OCI-LY1 (cell line): ENCODE measurements at regions not wholly inside any gene's neighbourhood (a gene's known extent, or its start where the extent isn't known, plus 50 kb on each side); places are given as distances from the start of the nearest gene placed in this dataset.
A peak's percentile ranks its signal among the peaks of the same experiment; 100 is the strongest.

Experiments
- H2AFZ ChIP-seq: fragments of 200-600 bp; sonication (generic), shearing (Covaris generic); 2 replicates; pipeline ENCODE4 v1.6.0; 2014; ENCODE audit warnings: antibody characterized with exemption, mild to moderate bottlenecking, low read length
- H3F3A ChIP-seq: fragments of 200-600 bp; sonication (generic), shearing (Covaris generic); 2 replicates; pipeline ENCODE4 v1.6.0; 2014; ENCODE audit warnings: mild to moderate bottlenecking, antibody characterized with exemption, low read length, moderate library complexity; ENCODE audit not compliant: insufficient read depth
- H3K27ac ChIP-seq: fragments of 200-600 bp; sonication (generic); 2 replicates; pipeline ENCODE4 v1.5.1; 2014; ENCODE audit warnings: low read length, mixed run types, mild to moderate bottlenecking, low read depth; ENCODE audit not compliant: poor library complexity, severe bottlenecking
- H3K27me3 ChIP-seq: fragments of 200-600 bp; sonication (generic); 2 replicates; pipeline ENCODE4 v1.6.0; 2014; ENCODE audit warnings: antibody characterized with exemption, mild to moderate bottlenecking, low read length, moderate library complexity; ENCODE audit not compliant: insufficient read depth
- H3K36me3 ChIP-seq: fragments of 200-600 bp; sonication (generic); 2 replicates; pipeline ENCODE4 v1.6.1; 2014; ENCODE audit warnings: mild to moderate bottlenecking, antibody characterized with exemption, low read length, moderate library complexity, mixed read lengths; ENCODE audit not compliant: insufficient read depth
- H3K4me1 ChIP-seq: fragments of 200-600 bp; sonication (generic); 2 replicates; pipeline ENCODE4 v1.5.1; 2014; ENCODE audit warnings: mild to moderate bottlenecking, low read length, moderate library complexity; ENCODE audit not compliant: insufficient read depth, severe bottlenecking
- H3K4me2 ChIP-seq: fragments of 200-600 bp; sonication (generic), shearing (Covaris generic); 2 replicates; pipeline ENCODE4 v1.6.1; 2014; ENCODE audit warnings: low read length
- H3K4me3 ChIP-seq: fragments of 200-600 bp; sonication (generic); 2 replicates; pipeline ENCODE4 v1.5.1; 2014; ENCODE audit warnings: low read length, low read depth, mild to moderate bottlenecking, mixed read lengths; ENCODE audit not compliant: poor library complexity, severe bottlenecking
- H3K79me2 ChIP-seq: fragments of 200-600 bp; shearing (Covaris generic); 2 replicates; pipeline ENCODE4 v1.6.1; 2016; ENCODE audit warnings: mixed run types, low read length, mixed read lengths; ENCODE audit not compliant: insufficient read depth
- H3K9ac ChIP-seq: fragments of 200-600 bp; sonication (generic), shearing (Covaris generic); 2 replicates; pipeline ENCODE4 v1.6.1; 2014; ENCODE audit warnings: mild to moderate bottlenecking, low read length, mixed read lengths
- H3K9me2 ChIP-seq: fragments of 200-600 bp; sonication (generic), shearing (Covaris generic); 2 replicates; pipeline ENCODE4 v1.6.1; 2014; ENCODE audit warnings: low read depth, mild to moderate bottlenecking, low read length, mixed read lengths
- H3K9me3 ChIP-seq: fragments of 200-600 bp; shearing (Covaris generic); 2 replicates; pipeline ENCODE4 v1.6.1; 2014; ENCODE audit warnings: low read length, mixed read lengths
- H4K20me1 ChIP-seq: fragments of 200-600 bp; sonication (generic), shearing (Covaris generic); 2 replicates; pipeline ENCODE4 v1.6.0; 2016; ENCODE audit warnings: mild to moderate bottlenecking, low read length; ENCODE audit not compliant: insufficient read depth
- EZH2 ChIP-seq: fragments of 200-600 bp; sonication (generic), shearing (Covaris generic); IDR thresholded peaks from 2 replicates; pipeline ENCODE4 v1.8.0; 2017; ENCODE audit warnings: borderline replicate concordance, mixed run types, mild to moderate bottlenecking, antibody characterized with exemption, low read length, moderate library complexity, mixed read lengths
- TF ChIP-seq, protein P1 (sequence below): fragments of 200-600 bp; sonication (generic), shearing (Covaris generic); IDR thresholded peaks from 2 replicates; pipeline ENCODE4 v1.5.1; 2017; ENCODE audit warnings: mild to moderate bottlenecking, antibody characterized with exemption, low read length, moderate library complexity, mixed read lengths

DNA sequence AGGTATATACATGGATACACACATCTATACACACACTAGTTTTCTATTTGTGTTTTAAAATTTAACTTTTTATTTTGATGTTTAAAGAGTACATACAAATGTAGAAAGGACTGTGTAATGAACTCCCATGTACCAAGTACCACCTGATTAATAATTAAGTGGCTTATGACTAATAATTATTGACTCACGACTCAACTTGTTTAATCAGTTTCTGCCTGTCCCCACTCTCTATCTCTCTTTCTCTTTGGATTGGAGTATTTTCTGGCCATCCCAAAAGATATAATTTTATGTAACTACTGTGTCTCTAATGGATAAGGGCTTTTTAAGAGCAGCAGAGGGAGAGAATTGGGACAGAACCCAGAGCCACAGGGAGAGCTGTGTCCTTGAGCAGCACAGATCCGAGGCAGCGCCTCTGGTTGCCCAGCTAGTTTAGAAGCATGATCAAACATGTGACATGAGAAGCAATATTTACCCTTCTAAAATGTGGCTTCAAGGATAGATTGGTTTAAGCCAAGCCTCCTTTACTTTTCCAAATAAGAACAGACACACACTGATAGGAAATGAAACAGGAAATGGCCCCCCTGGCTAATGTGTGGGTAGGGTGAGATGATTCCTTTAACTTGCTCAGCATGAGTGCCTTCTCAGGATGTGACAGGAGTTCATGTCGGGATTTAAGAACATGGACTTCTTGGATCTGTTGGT, 81.0 kb downstream of the ERMARD start:
- H2AFZ ChIP-seq, result no peak overlapping the region
- no peaks in the 10 kb centered on the region for H3K9me3 ChIP-seq
- no peak for TF ChIP-seq EZH2

GRCh38 chr6:169831450-169832246, 80.2 kb downstream of the ERMARD start:
- H2AFZ ChIP-seq, result no peak overlapping the region
- TF ChIP-seq EZH2, result no peak
- TF ChIP-seq, protein P1, sequence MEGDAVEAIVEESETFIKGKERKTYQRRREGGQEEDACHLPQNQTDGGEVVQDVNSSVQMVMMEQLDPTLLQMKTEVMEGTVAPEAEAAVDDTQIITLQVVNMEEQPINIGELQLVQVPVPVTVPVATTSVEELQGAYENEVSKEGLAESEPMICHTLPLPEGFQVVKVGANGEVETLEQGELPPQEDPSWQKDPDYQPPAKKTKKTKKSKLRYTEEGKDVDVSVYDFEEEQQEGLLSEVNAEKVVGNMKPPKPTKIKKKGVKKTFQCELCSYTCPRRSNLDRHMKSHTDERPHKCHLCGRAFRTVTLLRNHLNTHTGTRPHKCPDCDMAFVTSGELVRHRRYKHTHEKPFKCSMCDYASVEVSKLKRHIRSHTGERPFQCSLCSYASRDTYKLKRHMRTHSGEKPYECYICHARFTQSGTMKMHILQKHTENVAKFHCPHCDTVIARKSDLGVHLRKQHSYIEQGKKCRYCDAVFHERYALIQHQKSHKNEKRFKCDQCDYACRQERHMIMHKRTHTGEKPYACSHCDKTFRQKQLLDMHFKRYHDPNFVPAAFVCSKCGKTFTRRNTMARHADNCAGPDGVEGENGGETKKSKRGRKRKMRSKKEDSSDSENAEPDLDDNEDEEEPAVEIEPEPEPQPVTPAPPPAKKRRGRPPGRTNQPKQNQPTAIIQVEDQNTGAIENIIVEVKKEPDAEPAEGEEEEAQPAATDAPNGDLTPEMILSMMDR, result peak; percentile 86
- H3K9ac ChIP-seq, result no peak overlapping the region
- H3K79me2 ChIP-seq, result no peaks in the 10 kb centered on the region
- H4K20me1 ChIP-seq, result no peaks in the 10 kb centered on the region
- H3K27me3 ChIP-seq, result no peaks in the 10 kb centered on the region
- H3K9me2 ChIP-seq, result no peaks in the 10 kb centered on the region
- H3K4me2 ChIP-seq, result no peak overlapping the region
- H3K27ac ChIP-seq, result no peak overlapping the region
- H3K9me3 ChIP-seq, result no peaks in the 10 kb centered on the region
- no peaks in the 10 kb centered on the region for H3F3A ChIP-seq
- no peak overlapping the region for H3K4me3 ChIP-seq
- H3K36me3 ChIP-seq, result no peaks in the 10 kb centered on the region
- no peaks in the 10 kb centered on the region for H3K4me1 ChIP-seq

More for the DNA sequence above, 81.0 kb downstream of the ERMARD start:
- Histone ChIP-seq H3K27me3 (no peaks in the 10 kb centered on the region), H3K79me2 (no peaks in the 10 kb centered on the region), H3K27ac (no peak overlapping the region), H3F3A (no peaks in the 10 kb centered on the region), H3K36me3 (no peaks in the 10 kb centered on the region), H4K20me1 (no peaks in the 10 kb centered on the region), H3K9ac (no peak overlapping the region), H3K4me1 (no peaks in the 10 kb centered on the region), H3K9me2 (no peaks in the 10 kb centered on the region), H3K4me3 (no peak overlapping the region), H3K4me2 (no peak overlapping the region)
